IPS DF 4.7 (cell line): ENCODE measurements at regions not wholly inside any gene's neighbourhood (a gene's known extent, or its start where the extent isn't known, plus 50 kb on each side); places are given as distances from the start of the nearest gene placed in this dataset.
"Not testable (repeated sequence)": the region's sequence is repeated elsewhere in the genome, so short reads cannot be mapped to it uniquely, and the experiment has no call there.

Source experiments
- DNase-seq: peaks from one replicate; pipeline ENCODE4 v3.0.0-alpha.2; 2013; ENCODE audit warnings: low spot score; ENCODE audit errors: extremely low read depth

- no peak for DNase-seq
Observed at GRCh38 chrX:140165849-140166248, 200.5 kb upstream of the CXorf66 start.

GRCh38 chrX:140164391-140164790, 199.1 kb upstream of the CXorf66 start:
- no peak for DNase-seq

- no peak for DNase-seq
Observed at GRCh38 chrX:140163371-140164159, 198.2 kb upstream of the CXorf66 start.

- DNase-seq: no peak
Observed at GRCh38 chrX:140157611-140158010, 192.3 kb upstream of the CXorf66 start.

- no peak for DNase-seq
Observed at GRCh38 chrX:140157143-140157542, 191.8 kb upstream of the CXorf66 start.

- no peak for DNase-seq
Observed at GRCh38 chrX:140151316-140151715, 186.0 kb upstream of the CXorf66 start.

- DNase-seq: no peak
Observed at GRCh38 chrX:140149761-140150160, 184.4 kb upstream of the CXorf66 start.

GRCh38 chrX:140141444-140142029, 176.2 kb upstream of the CXorf66 start:
- no peak for DNase-seq

- not testable (repeated sequence) for DNase-seq
Observed at GRCh38 chrX:140138492-140138891, 173.2 kb upstream of the CXorf66 start.

- not testable (repeated sequence) for DNase-seq
Observed at GRCh38 chrX:140138065-140138464, 172.7 kb upstream of the CXorf66 start.

- DNase-seq: no peak
Observed at GRCh38 chrX:140132937-140133336, 167.6 kb upstream of the CXorf66 start.

- DNase-seq: no peak
Observed at GRCh38 chrX:140123446-140123845, 158.1 kb upstream of the CXorf66 start.

GRCh38 chrX:140114059-140114458, 148.7 kb upstream of the CXorf66 start:
- DNase-seq: not testable (repeated sequence)

GRCh38 chrX:140110081-140110650, 144.8 kb upstream of the CXorf66 start:
- DNase-seq: no peak

- no peak for DNase-seq
Observed at GRCh38 chrX:140104760-140105159, 139.4 kb upstream of the CXorf66 start.

GRCh38 chrX:140099221-140099620, 133.9 kb upstream of the CXorf66 start:
- DNase-seq: no peak

GRCh38 chrX:140092121-140092520, 126.8 kb upstream of the CXorf66 start:
- no peak for DNase-seq

GRCh38 chrX:140091125-140091886, 126.0 kb upstream of the CXorf66 start:
- no peak for DNase-seq

GRCh38 chrX:140090800-140091124, 125.4 kb upstream of the CXorf66 start:
- DNase-seq: no peak

GRCh38 chrX:140088438-140088837, 123.1 kb upstream of the CXorf66 start:
- DNase-seq: no peak

- no peak for DNase-seq
Observed at GRCh38 chrX:140087875-140088274, 122.6 kb upstream of the CXorf66 start.

GRCh38 chrX:140086691-140087090, 121.4 kb upstream of the CXorf66 start:
- no peak for DNase-seq
